Heart left ventricle (tissue), 16 donors: ENCODE measurements at regions not wholly inside any gene's neighbourhood (a gene's known extent, or its start where the extent isn't known, plus 50 kb on each side); places are given as distances from the start of the nearest gene placed in this dataset.

Experiments used
- ATAC-seq, 4 donors: fragments of 200-7000 bp; cut with Tn5 transposase; one replicate each; pipeline ENCODE4 v1.9.1; 2020 to 2022; ENCODE audit warnings: moderate library complexity in 4 of 4, mild to moderate bottlenecking in 3 of 4, moderate number of reproducible peaks in 1 of 4
- DNase-seq, 5 donors: peaks; one replicate each; pipeline ENCODE4 v3.0.0-alpha.2; 2020
- H3K27ac ChIP-seq, 12 donors: fragments of 200-600 bp; sonication (generic) in 4 of 12; one replicate each; pipeline versions ENCODE4 v1.5.0 to v1.8.0; 2016 to 2022; ENCODE audit warnings: mild to moderate bottlenecking in 2 of 12
- H3K27me3 ChIP-seq, 9 donors: fragments of 200-600 bp; sonication (generic) in 2 of 9; one replicate each; pipeline versions ENCODE4 v1.5.1 to v1.8.0; 2016 to 2022; ENCODE audit warnings: mild to moderate bottlenecking in 3 of 9
- H3K36me3 ChIP-seq, 9 donors: fragments of 200-600 bp; sonication (generic) in 2 of 9; one replicate each; pipeline versions ENCODE4 v1.5.0 to v1.8.0; 2018 to 2022; ENCODE audit warnings: mild to moderate bottlenecking in 2 of 9
- H3K4me1 ChIP-seq, 12 donors: fragments of 200-600 bp; sonication (generic) in 4 of 12; one replicate each; pipeline versions ENCODE4 v1.5.0 to v1.8.0; 2016 to 2022; ENCODE audit warnings: mild to moderate bottlenecking in 3 of 12
- H3K4me3 ChIP-seq, 12 donors: fragments of 200-600 bp; sonication (generic) in 4 of 12; one replicate each; pipeline versions ENCODE4 v1.5.0 to v1.8.0; 2017 to 2022; ENCODE audit warnings: mild to moderate bottlenecking in 9 of 12, moderate library complexity in 4 of 12
- H3K9me3 ChIP-seq, 12 donors: fragments of 200-600 bp; sonication (generic) in 4 of 12; one replicate each; pipeline versions ENCODE4 v1.5.0 to v1.8.0; 2016 to 2022; ENCODE audit warnings: mild to moderate bottlenecking in 1 of 12
- POLR2A ChIP-seq, 2 donors: fragments of 450-650 bp; IDR thresholded peaks; one replicate each; pipeline ENCODE4 v1.6.1; 2017; ENCODE audit warnings: antibody characterized with exemption in 2 of 2, mild to moderate bottlenecking in 2 of 2, moderate library complexity in 2 of 2
- WGBS, 4 donors: extraction: QIAGEN DNeasy Blood & Tissue Kit in 2 of 4; methylation state at CpG; one replicate each; pipeline versions ENCODE4 v1.1.5 to v1.1.7; 2013 to 2018; 5-methylcytosine and 5-hydroxymethylcytosine counted together
- intact Hi-C, 10 donors: fragments of 100-400 bp; cut with DNase I; formaldehyde crosslinking; loops; one replicate each; pipeline versions ENCODE4 v1.11.1 to v1.14.2; 2022
- TF ChIP-seq, protein P1 (sequence below), 12 donors: fragments of 200-600 bp; sonication (generic) in 4 of 12; IDR thresholded peaks; one replicate each; pipeline versions ENCODE4 v1.5.0 to v1.8.0; 2018 to 2022; ENCODE audit warnings: antibody characterized with exemption in 12 of 12, mild to moderate bottlenecking in 5 of 12
- donor health status: ischemic (EF 13 %, LVEDD 7.1; RV severe dilation, severe dysfunction).
- donor health status: healthy with polysubstance abuse.
- donor health status: DM: no; HTN: yes; CAD: no.
- donor health status: DM: no; HTN: no; CAD: no.
- donor health status: ischemic (EF 25% LVEDD 6.9; RV normal size, moderate dysfunction).
- donor health status: ischemic (EF 25% LVEDD 5.7; RV mildly dilated, moderate dysfunction).
- donor health status: healthy.
- donor health status: DM: yes; HTN: yes; CAD: no.
- donor health status: ischemic (EF 35%, LVEDD 5.7; RV mildly dilated, moderate dysfunction).
- donor health status: nonischemic (EF 11% LVEDD 7.7; RV severe dilation, severe dysfunction).
- donor health status: DM: yes; HTN: yes; CAD: no.
- donor health status: PGD.
- donor health status: ischemic (EF 29% LVEDD 5.4; RV normal size, mild dysfunction).
- donor health status: nonischemic (EF 23%, LVEDD 6.1; RV moderate dilation, normal function).

GRCh38 chr7:52897713-52898112 lies 137.7 kb upstream of the POM121L12 start:
- H3K27me3 ChIP-seq, result no peaks in the 10 kb centered on the region
- no peak for TF ChIP-seq POLR2A (IDR thresholded peaks at IDR 0.05)
- TF ChIP-seq, protein P1, sequence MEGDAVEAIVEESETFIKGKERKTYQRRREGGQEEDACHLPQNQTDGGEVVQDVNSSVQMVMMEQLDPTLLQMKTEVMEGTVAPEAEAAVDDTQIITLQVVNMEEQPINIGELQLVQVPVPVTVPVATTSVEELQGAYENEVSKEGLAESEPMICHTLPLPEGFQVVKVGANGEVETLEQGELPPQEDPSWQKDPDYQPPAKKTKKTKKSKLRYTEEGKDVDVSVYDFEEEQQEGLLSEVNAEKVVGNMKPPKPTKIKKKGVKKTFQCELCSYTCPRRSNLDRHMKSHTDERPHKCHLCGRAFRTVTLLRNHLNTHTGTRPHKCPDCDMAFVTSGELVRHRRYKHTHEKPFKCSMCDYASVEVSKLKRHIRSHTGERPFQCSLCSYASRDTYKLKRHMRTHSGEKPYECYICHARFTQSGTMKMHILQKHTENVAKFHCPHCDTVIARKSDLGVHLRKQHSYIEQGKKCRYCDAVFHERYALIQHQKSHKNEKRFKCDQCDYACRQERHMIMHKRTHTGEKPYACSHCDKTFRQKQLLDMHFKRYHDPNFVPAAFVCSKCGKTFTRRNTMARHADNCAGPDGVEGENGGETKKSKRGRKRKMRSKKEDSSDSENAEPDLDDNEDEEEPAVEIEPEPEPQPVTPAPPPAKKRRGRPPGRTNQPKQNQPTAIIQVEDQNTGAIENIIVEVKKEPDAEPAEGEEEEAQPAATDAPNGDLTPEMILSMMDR (IDR thresholded peaks at IDR 0.05), result no peak
- intact Hi-C loops, result no loop called here
- no peak for DNase-seq
- no peak for ATAC-seq
- no peaks in the 10 kb centered on the region for H3K4me1 ChIP-seq
- no peak overlapping the region for H3K4me3 ChIP-seq
- 66 to 71% (median 69%) methylated on average over 5 of the region's 5 CpGs for WGBS, 4 donors
- no peaks in the 10 kb centered on the region for H3K36me3 ChIP-seq
- H3K9me3 ChIP-seq, result peaks cover 0 to 5% (median 0%) of the 10 kb centered on the region in 12 donors
- peak overlapping the region in 1 of 12 donors; percentile 17 for H3K27ac ChIP-seq

- 48 to 55% (median 50%) methylated on average over 5 of the region's 5 CpGs for WGBS, 4 donors
- TF ChIP-seq, protein P1 (IDR thresholded peaks at IDR 0.05), result no peak
- TF ChIP-seq POLR2A (IDR thresholded peaks at IDR 0.05), result no peak
- H3K36me3 ChIP-seq, result no peaks in the 10 kb centered on the region
- peak overlapping the region in 1 of 12 donors; percentile 17 for H3K27ac ChIP-seq
- DNase-seq (no peak), ATAC-seq (no peak)
- peaks cover 0 to 5% (median 0%) of the 10 kb centered on the region in 12 donors for H3K9me3 ChIP-seq
- no peaks in the 10 kb centered on the region for H3K4me1 ChIP-seq
- H3K27me3 ChIP-seq, result no peaks in the 10 kb centered on the region
- intact Hi-C loops, result no loop called here
- H3K4me3 ChIP-seq, result no peak overlapping the region
These were observed 138.1 kb upstream of the POM121L12 start for GRCh38 chr7:52897288-52897687.

DNA sequence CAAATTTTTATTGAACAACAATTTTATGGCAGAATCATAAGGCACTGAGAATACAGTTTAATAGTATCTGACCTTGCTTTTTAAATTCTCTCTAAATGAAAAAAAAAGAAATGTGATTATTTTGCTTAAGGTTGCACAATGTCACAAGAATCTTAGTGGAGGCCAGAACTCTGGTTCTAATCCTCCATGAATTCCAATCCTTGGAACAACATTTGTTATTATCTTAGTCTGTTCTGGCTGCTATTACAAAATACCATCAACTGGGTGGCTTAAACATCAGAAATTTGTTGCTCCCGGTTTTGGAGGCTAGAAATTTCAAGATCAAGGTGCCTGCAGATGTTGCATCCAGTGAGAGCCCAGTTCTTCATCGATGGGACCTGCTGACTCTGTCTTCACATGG lies 158.2 kb upstream of the POM121L12 start:
- DNase-seq (no peak), ATAC-seq (no peak)
- H3K27ac ChIP-seq, result no peak overlapping the region
- no peaks in the 10 kb centered on the region for H3K27me3 ChIP-seq
- no peaks in the 10 kb centered on the region for H3K4me1 ChIP-seq
- intact Hi-C loops, result no loop called here
- no peak for TF ChIP-seq POLR2A (IDR thresholded peaks at IDR 0.05)
- TF ChIP-seq, protein P1 (IDR thresholded peaks at IDR 0.05), result no peak
- no peaks in the 10 kb centered on the region for H3K36me3 ChIP-seq
- H3K9me3 ChIP-seq, result peaks cover 0 to 13% (median 0%) of the 10 kb centered on the region in 12 donors
- 37 to 68% (median 48%) methylated on average over 2 of the region's 2 CpGs for WGBS, 4 donors
- no peak overlapping the region for H3K4me3 ChIP-seq

DNA sequence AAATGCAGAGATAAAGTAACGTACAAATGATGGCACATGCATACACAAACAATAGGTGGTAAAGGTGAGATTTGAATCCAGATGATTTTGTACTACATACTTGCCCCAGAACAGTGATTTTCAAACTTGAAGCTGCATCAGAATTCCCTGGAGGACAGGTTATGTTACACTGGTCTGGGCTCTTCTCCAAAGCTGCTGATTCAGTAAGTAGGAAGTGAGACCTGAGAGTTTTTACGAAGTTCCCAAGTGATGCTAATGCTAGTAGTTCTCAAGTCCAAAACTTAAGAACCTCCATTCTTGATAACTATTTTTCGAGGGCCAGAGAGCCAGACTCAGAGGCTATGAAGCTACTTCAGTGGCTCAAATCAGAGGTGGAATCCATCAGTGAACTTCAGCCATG lies 159.0 kb upstream of the POM121L12 start:
- ATAC-seq (no peak), DNase-seq (no peak)
- intact Hi-C loops, result no loop called here
- WGBS, 4 donors, result 63 to 75% (median 73%) methylated on average over 3 of the region's 3 CpGs
- H3K27me3 ChIP-seq, result no peaks in the 10 kb centered on the region
- H3K4me1 ChIP-seq, result no peaks in the 10 kb centered on the region
- no peak overlapping the region for H3K27ac ChIP-seq
- H3K9me3 ChIP-seq, result peaks cover 0 to 18% (median 0%) of the 10 kb centered on the region in 12 donors
- no peaks in the 10 kb centered on the region for H3K36me3 ChIP-seq
- H3K4me3 ChIP-seq, result no peak overlapping the region
- no peak for TF ChIP-seq POLR2A (IDR thresholded peaks at IDR 0.05)
- TF ChIP-seq, protein P1 (IDR thresholded peaks at IDR 0.05), result no peak
